ENCODE measurements at regions not wholly inside any gene's neighbourhood (a gene's known extent, or its start where the extent isn't known, plus 50 kb on each side); places are given as distances from the start of the nearest gene placed in this dataset.

- no peak for TF ChIP-seq CTCF (IDR thresholded peaks at IDR 0.05; ENCODE audit: extremely low read depth in 1 of 2, insufficient read depth in 1 of 2, low read depth in 1 of 2, low read length in 2 of 2)
- no peak for TF ChIP-seq JUN (IDR thresholded peaks at IDR 0.05; ENCODE audit: borderline replicate concordance, insufficient read depth, insufficient read length, low read depth)
- no peak for TF ChIP-seq POLR2A (IDR thresholded peaks at IDR 0.05; ENCODE audit: low read depth, low read length)
- TF ChIP-seq POLR2AphosphoS5 (IDR thresholded peaks at IDR 0.05; ENCODE audit: insufficient read depth, low read depth, low read length) = no peak
- no peak for TF ChIP-seq MAX (IDR thresholded peaks at IDR 0.05; ENCODE audit: insufficient read depth, insufficient read length)
- no peak for TF ChIP-seq EZH2 (IDR thresholded peaks at IDR 0.05; ENCODE audit: borderline replicate concordance, low read depth, low read length, severe bottlenecking)
- no peak for TF ChIP-seq GATA2 (IDR thresholded peaks at IDR 0.05; ENCODE audit: insufficient read depth, insufficient read length, low read depth, low read length)
- no peak for TF ChIP-seq FOS (IDR thresholded peaks at IDR 0.05; ENCODE audit: borderline replicate concordance, insufficient read depth, low read length)
- no peak for TF ChIP-seq MYC (IDR thresholded peaks at IDR 0.05; ENCODE audit: low read depth, low read length)
- H3K9me3 ChIP-seq (replicated peaks; ENCODE audit: control insufficient read depth, insufficient read depth, low read length) = no peaks in the 10 kb centered on the region
- intact Hi-C loops (cut with micrococcal nuclease) = no loop called here
- no peak for FAIRE-seq
- no peaks in the 10 kb centered on the region for H3K9me1 ChIP-seq (replicated peaks; ENCODE audit: control insufficient read depth, extremely low read depth, insufficient read depth, low read length)
- no peak overlapping the region for H3K9ac ChIP-seq (replicated peaks; ENCODE audit: extremely low read depth, insufficient read depth, low read length)
- H2AFZ ChIP-seq (ENCODE audit: low read depth, low read length) = no peak overlapping the region
- no peak overlapping the region for H3K4me3 ChIP-seq (replicated peaks in 1 of 3; ENCODE audit: insufficient read depth in 1 of 3, low read depth in 1 of 3, low read length in 3 of 3)
- H3K4me1 ChIP-seq (ENCODE audit: control insufficient read depth, extremely low read depth, insufficient read depth, low read length) = no peaks in the 10 kb centered on the region
- no peak for DNase-seq (ENCODE audit: low read depth, low spot score)
- no peak overlapping the region for H3K4me2 ChIP-seq (ENCODE audit: insufficient read depth, low read length)
- no peaks in the 10 kb centered on the region for H3K27me3 ChIP-seq (ENCODE audit: control insufficient read depth in 2 of 2, insufficient read depth in 2 of 2, low read length in 2 of 2)
- ChIA-PET POLR2A (no interaction called here), CTCF (no interaction called here)
- H3K36me3 ChIP-seq (ENCODE audit: control insufficient read depth in 2 of 2, extremely low read depth in 1 of 2, insufficient read depth in 2 of 2, low read length in 2 of 2) = no peaks in the 10 kb centered on the region
- no peak overlapping the region for H3K27ac ChIP-seq (ENCODE audit: insufficient read depth, low read depth, low read length)
- dilution Hi-C loops (cut with MboI; ENCODE audit: extremely low pct_ligation_motif_present, low sequenced_read_pairs) = no loop called here
- H3K79me2 ChIP-seq (ENCODE audit: control insufficient read depth, insufficient read depth, low read length) = no peaks in the 10 kb centered on the region
- H4K20me1 ChIP-seq (replicated peaks; ENCODE audit: control insufficient read depth, extremely low read depth, insufficient read depth, low read length) = no peaks in the 10 kb centered on the region
- no TSS peak for BruUV-seq (replicated peaks)
These were observed 218.0 kb upstream of the CNTNAP4 start for GRCh38 chr16:76059186-76059585.

Measured in endothelial cell of umbilical vein (primary cell).